HCT116 (cell line): ENCODE measurements at regions not wholly inside any gene's neighbourhood (a gene's known extent, or its start where the extent isn't known, plus 50 kb on each side); places are given as distances from the start of the nearest gene placed in this dataset.

Experiments
- ATAC-seq: fragments of 200-7000 bp; cut with Tn5 transposase; 2 replicates; pipeline ENCODE4 v1.9.1; 2020; ENCODE audit warnings: mild to moderate bottlenecking, moderate library complexity
- BruUV-seq: library from RNA; stranded (reverse); fragments of 400-500 nt; replicated peaks from 2 replicates; lab custom pipeline; 2021; lab: Mats Ljungman, UMichigan
- CTCF ChIA-PET: fragments of 300-600 bp; sonication (Branson Sonifier 250); formaldehyde crosslinking; loops from one replicate; lab custom pipeline; 2021; ENCODE audit warnings: antibody characterized with exemption; lab: Charles Lee
- POLR2A ChIA-PET: fragments of 300-600, 350-600 bp; sonication (Branson Sonifier 250); formaldehyde crosslinking; loops from one replicate; lab custom pipeline; 2021; ENCODE audit warnings: antibody characterized with exemption; lab: Charles Lee
- RAD21 ChIA-PET, 2 experiments: fragments of 300-600 bp; sonication (Branson Sonifier 250); formaldehyde crosslinking; loops; one replicate each; lab custom pipeline; 2023; ENCODE audit warnings: low total read pairs in 2 of 2; ENCODE audit not compliant: uncharacterized antibody in 2 of 2, unreplicated experiment in 2 of 2, low non-redundant PET in 1 of 2; lab: Charles Lee
- DNase-seq: peaks from one replicate; pipeline ENCODE4 v3.0.0-alpha.2; 2010; ENCODE audit warnings: low read depth, low spot score
- H2AFZ ChIP-seq: fragments of 200-600 bp; shearing (Covaris generic), sonication (generic); 2 replicates; pipeline ENCODE4 v1.6.1; 2017; ENCODE audit warnings: low read depth, mixed run types, mixed read lengths, antibody characterized with exemption, low read length; ENCODE audit not compliant: poor library complexity, severe bottlenecking
- H3K27ac ChIP-seq: 2 replicates; pipeline ENCODE4 v1.5.1; 2012; ENCODE audit warnings: low read depth, low read length
- H3K27me3 ChIP-seq: fragments of 200-600 bp; sonication (generic); 2 replicates; pipeline ENCODE4 v1.6.1; 2016; ENCODE audit warnings: mixed run types, low read length, mixed read lengths; ENCODE audit not compliant: insufficient read depth
- H3K36me3 ChIP-seq, 2 experiments: fragments of 200-500 bp in 1 of 2; fragments of 200-600 bp in 1 of 2; sonication (Bioruptor generic) in 1 of 2; sonication (generic) in 1 of 2; 2 replicates each; pipeline versions ENCODE4 v1.5.1 to v1.6.1; 2014 to 2016; ENCODE audit warnings: low read length in 2 of 2, inconsistent platforms in 1 of 2, mixed read lengths in 1 of 2, mixed run types in 1 of 2; ENCODE audit not compliant: insufficient read depth in 2 of 2, control insufficient read depth in 1 of 2
- H3K4me1 ChIP-seq, 2 experiments: fragments of 200-600 bp in 1 of 2; sonication (generic) in 1 of 2; 2 replicates each; pipeline versions ENCODE4 v1.5.1 to v1.6.1; 2012 to 2017; ENCODE audit warnings: low read length in 2 of 2, inconsistent platforms in 1 of 2, mild to moderate bottlenecking in 1 of 2, mixed read lengths in 1 of 2, mixed run types in 1 of 2, moderate library complexity in 1 of 2; ENCODE audit not compliant: insufficient read depth in 2 of 2, control insufficient read depth in 1 of 2
- H3K4me2 ChIP-seq: fragments of 200-600 bp; sonication (generic); 2 replicates; pipeline ENCODE4 v1.6.1; 2017; ENCODE audit warnings: mixed run types, low read length, mixed read lengths
- H3K4me3 ChIP-seq, 2 experiments: fragments of 200-600 bp in 1 of 2; sonication (generic) in 1 of 2; replicated peaks in 1 of 2; 2 replicates each; pipeline ENCODE4 v1.5.1; 2011 to 2016; ENCODE audit warnings: low read length in 2 of 2, control low read depth in 1 of 2, low read depth in 1 of 2, mild to moderate bottlenecking in 1 of 2, mixed read lengths in 1 of 2, mixed run types in 1 of 2
- H3K79me2 ChIP-seq: fragments of 200-600 bp; sonication (generic); 2 replicates; pipeline ENCODE4 v1.6.1; 2017; ENCODE audit warnings: mild to moderate bottlenecking, mixed run types, low read length, moderate library complexity, mixed read lengths; ENCODE audit not compliant: insufficient read depth
- H3K9ac ChIP-seq: fragments of 200-600 bp; sonication (generic); 2 replicates; pipeline ENCODE4 v1.6.1; 2016; ENCODE audit warnings: low read length, mixed read lengths
- H3K9me2 ChIP-seq: fragments of 200-600 bp; sonication (generic), shearing (Covaris generic); 2 replicates; pipeline ENCODE4 v1.6.1; 2017; ENCODE audit warnings: mixed run types, mild to moderate bottlenecking, moderate library complexity; ENCODE audit not compliant: insufficient read depth
- H3K9me3 ChIP-seq, 2 experiments: fragments of 200-500 bp in 1 of 2; fragments of 200-600 bp in 1 of 2; sonication (Bioruptor generic) in 1 of 2; sonication (generic) in 1 of 2; 2 replicates each; pipeline ENCODE4 v1.6.1; 2014 to 2017; ENCODE audit warnings: low read length in 2 of 2, mixed read lengths in 2 of 2, inconsistent platforms in 1 of 2, low read depth in 1 of 2, mild to moderate bottlenecking in 1 of 2, mixed run types in 1 of 2, moderate library complexity in 1 of 2; ENCODE audit not compliant: control insufficient read depth in 1 of 2, insufficient read depth in 1 of 2
- H4K20me1 ChIP-seq: fragments of 200-600 bp; sonication (generic), shearing (Covaris generic); 2 replicates; pipeline ENCODE4 v1.6.1; 2017; ENCODE audit warnings: mixed run types, mild to moderate bottlenecking, moderate library complexity; ENCODE audit not compliant: insufficient read depth
- CBX3 ChIP-seq: IDR thresholded peaks from 2 replicates; pipeline ENCODE4 v1.6.1; 2012; ENCODE audit warnings: low read depth
- EGR1 ChIP-seq: IDR thresholded peaks from 2 replicates; pipeline ENCODE4 v1.6.1; 2012; ENCODE audit warnings: low read depth
- ELF1 ChIP-seq: IDR thresholded peaks from 2 replicates; pipeline ENCODE4 v1.6.1; 2012; ENCODE audit warnings: low read depth, borderline replicate concordance
- EZH2phosphoT487 ChIP-seq: fragments of 200-600 bp; IDR thresholded peaks from 2 replicates; pipeline ENCODE4 v1.6.1; 2018; ENCODE audit warnings: antibody characterized with exemption, borderline replicate concordance
- FOSL1 ChIP-seq: IDR thresholded peaks from 2 replicates; pipeline ENCODE4 v1.6.1; 2012; ENCODE audit warnings: low read depth
- POLR2A ChIP-seq: IDR thresholded peaks from 2 replicates; pipeline ENCODE4 v1.7.0; 2011; ENCODE audit warnings: borderline replicate concordance; ENCODE audit not compliant: insufficient read depth, insufficient read length; ENCODE audit errors: extremely low read depth
- POLR2AphosphoS5 ChIP-seq: IDR thresholded peaks from 2 replicates; pipeline ENCODE4 v1.6.1; 2011; ENCODE audit warnings: mild to moderate bottlenecking, low read depth, low read length, moderate library complexity
- RAD21 ChIP-seq: IDR thresholded peaks from 2 replicates; pipeline ENCODE4 v1.6.1; 2012; ENCODE audit warnings: low read depth, mild to moderate bottlenecking
- SIN3A ChIP-seq: IDR thresholded peaks from 2 replicates; pipeline ENCODE4 v1.6.1; 2012; ENCODE audit warnings: low read depth
- SP1 ChIP-seq: IDR thresholded peaks from 2 replicates; pipeline ENCODE4 v1.6.1; 2012; ENCODE audit warnings: low read depth
- SRF ChIP-seq: IDR thresholded peaks from 2 replicates; pipeline ENCODE4 v1.6.1; 2012; ENCODE audit warnings: low read depth
- YY1 ChIP-seq: IDR thresholded peaks from 2 replicates; pipeline ENCODE4 v1.6.1; 2011; ENCODE audit warnings: low read length, low read depth, moderate library complexity, mild to moderate bottlenecking; ENCODE audit not compliant: insufficient replicate concordance; ENCODE audit errors: extremely low read depth
- ZFX ChIP-seq: fragments of 450-650 bp; IDR thresholded peaks from 2 replicates; pipeline ENCODE4 v1.6.1; 2017
- ZNF274 ChIP-seq: fragments of 200-500 bp; sonication (Bioruptor generic); IDR thresholded peaks from 2 replicates; pipeline ENCODE4 v1.6.1; 2014; ENCODE audit warnings: mild to moderate bottlenecking, low read depth, low read length, inconsistent platforms
- intact Hi-C: fragments of 100-400 bp; cut with micrococcal nuclease; formaldehyde crosslinking; loops from 2 replicates; pipeline ENCODE4 v1.10.0; 2022
- TF ChIP-seq, protein P1 (sequence below): IDR thresholded peaks from 2 replicates; pipeline ENCODE4 v1.6.1; 2012
- TF ChIP-seq, protein P2 (sequence below), 3 experiments: fragments of 200-600 bp in 1 of 3; sonication (generic) in 1 of 3; IDR thresholded peaks in 2 of 3; conservative IDR thresholded peaks in 1 of 3; 2 replicates each; pipeline ENCODE4 v1.5.1; 2012 to 2017; ENCODE audit warnings: low read depth in 2 of 3, low read length in 2 of 3, antibody characterized with exemption in 1 of 3, borderline replicate concordance in 1 of 3, control low read depth in 1 of 3, mild to moderate bottlenecking in 1 of 3, mixed read lengths in 1 of 3, mixed run types in 1 of 3, moderate library complexity in 1 of 3; ENCODE audit not compliant: insufficient read depth in 1 of 3
- TF ChIP-seq, protein P3 (sequence below): IDR thresholded peaks from 2 replicates; pipeline ENCODE4 v1.6.1; 2012; ENCODE audit warnings: low read depth
- TF ChIP-seq, protein P4 (sequence below): IDR thresholded peaks from 2 replicates; pipeline ENCODE4 v1.6.1; 2012

DNA sequence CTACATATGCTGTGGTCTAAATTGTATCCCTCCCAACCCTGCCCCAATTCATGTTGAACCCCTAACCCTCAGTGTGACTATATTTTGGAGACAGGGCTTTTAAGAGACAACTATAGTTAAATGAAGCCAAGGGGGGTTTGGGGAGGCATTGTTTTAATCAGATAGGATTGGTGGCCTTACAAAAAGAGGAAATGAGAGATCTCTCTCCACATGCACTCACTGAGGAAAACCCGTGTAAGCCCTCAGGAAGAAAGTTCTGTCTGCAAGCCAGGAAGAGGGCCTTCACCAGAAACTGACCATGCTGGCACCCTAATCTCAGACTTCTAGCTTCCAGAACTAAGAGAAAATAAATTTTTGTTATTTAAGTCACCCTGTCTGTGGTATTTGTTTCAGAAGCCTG lies 276.7 kb downstream of the KIF20B start:
- H3K4me1 ChIP-seq = no peaks in the 10 kb centered on the region
- no peaks in the 10 kb centered on the region for H3K36me3 ChIP-seq
- DNase-seq = no peak
- no peak overlapping the region for H3K9ac ChIP-seq
- no peaks in the 10 kb centered on the region for H3K9me2 ChIP-seq
- no peak overlapping the region for H3K4me3 ChIP-seq
- intact Hi-C loops = no loop called here
- no peak for ATAC-seq
- H2AFZ ChIP-seq = no peak overlapping the region
- ChIA-PET CTCF (no interaction called here), POLR2A (no interaction called here), RAD21 (no interaction called here)
- no peak overlapping the region for H3K27ac ChIP-seq
- H3K79me2 ChIP-seq = no peaks in the 10 kb centered on the region
- H3K4me2 ChIP-seq = no peak overlapping the region
- H4K20me1 ChIP-seq = no peaks in the 10 kb centered on the region
- H3K9me3 ChIP-seq = no peaks in the 10 kb centered on the region
- no peaks in the 10 kb centered on the region for H3K27me3 ChIP-seq
- BruUV-seq = no TSS peak
- TF ChIP-seq ZNF274 = no peak
- TF ChIP-seq, protein P1, sequence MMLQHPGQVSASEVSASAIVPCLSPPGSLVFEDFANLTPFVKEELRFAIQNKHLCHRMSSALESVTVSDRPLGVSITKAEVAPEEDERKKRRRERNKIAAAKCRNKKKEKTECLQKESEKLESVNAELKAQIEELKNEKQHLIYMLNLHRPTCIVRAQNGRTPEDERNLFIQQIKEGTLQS = no peak
- no peak for TF ChIP-seq CBX3
- TF ChIP-seq SP1 = no peak
- TF ChIP-seq ELF1 = no peak
- TF ChIP-seq POLR2A = no peak
- TF ChIP-seq, protein P2, sequence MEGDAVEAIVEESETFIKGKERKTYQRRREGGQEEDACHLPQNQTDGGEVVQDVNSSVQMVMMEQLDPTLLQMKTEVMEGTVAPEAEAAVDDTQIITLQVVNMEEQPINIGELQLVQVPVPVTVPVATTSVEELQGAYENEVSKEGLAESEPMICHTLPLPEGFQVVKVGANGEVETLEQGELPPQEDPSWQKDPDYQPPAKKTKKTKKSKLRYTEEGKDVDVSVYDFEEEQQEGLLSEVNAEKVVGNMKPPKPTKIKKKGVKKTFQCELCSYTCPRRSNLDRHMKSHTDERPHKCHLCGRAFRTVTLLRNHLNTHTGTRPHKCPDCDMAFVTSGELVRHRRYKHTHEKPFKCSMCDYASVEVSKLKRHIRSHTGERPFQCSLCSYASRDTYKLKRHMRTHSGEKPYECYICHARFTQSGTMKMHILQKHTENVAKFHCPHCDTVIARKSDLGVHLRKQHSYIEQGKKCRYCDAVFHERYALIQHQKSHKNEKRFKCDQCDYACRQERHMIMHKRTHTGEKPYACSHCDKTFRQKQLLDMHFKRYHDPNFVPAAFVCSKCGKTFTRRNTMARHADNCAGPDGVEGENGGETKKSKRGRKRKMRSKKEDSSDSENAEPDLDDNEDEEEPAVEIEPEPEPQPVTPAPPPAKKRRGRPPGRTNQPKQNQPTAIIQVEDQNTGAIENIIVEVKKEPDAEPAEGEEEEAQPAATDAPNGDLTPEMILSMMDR (IDR thresholded peaks at IDR 0.05 in 2 of 3, conservative IDR thresholded peaks at IDR 0.05 in 1 of 3; ENCODE audit: borderline replicate concordance in 1 of 3, insufficient read depth in 1 of 3, low read depth in 2 of 3, low read length in 2 of 3) = no peak
- TF ChIP-seq RAD21 = no peak
- no peak for TF ChIP-seq FOSL1
- TF ChIP-seq, all 23 proteins: peak for 0

DNA sequence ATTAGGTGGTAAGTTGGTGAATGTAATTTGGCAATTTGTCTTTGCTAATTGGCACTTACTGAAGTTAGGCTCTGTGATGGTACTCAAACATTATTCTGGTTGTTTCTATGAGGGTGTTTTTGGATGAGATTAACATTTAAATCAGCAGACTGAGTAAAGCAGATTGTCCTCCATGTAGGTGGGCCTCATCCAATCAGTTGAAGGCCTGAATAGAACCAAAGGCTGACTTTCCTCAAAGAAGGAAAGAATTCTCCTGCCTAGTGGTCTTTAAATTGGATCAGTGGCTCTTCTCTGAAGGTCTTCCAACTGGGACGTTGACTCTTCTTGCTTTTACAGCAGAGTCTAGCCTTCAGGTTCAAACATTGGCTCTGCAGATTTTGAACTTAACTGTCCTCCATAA lies 278.3 kb downstream of the KIF20B start:
- BruUV-seq = no TSS peak
- H3K4me1 ChIP-seq = no peaks in the 10 kb centered on the region
- no peaks in the 10 kb centered on the region for H3K36me3 ChIP-seq
- RAD21 ChIA-PET = no interaction called here
- no peaks in the 10 kb centered on the region for H4K20me1 ChIP-seq
- POLR2A ChIA-PET = no interaction called here
- H3K9me3 ChIP-seq = no peaks in the 10 kb centered on the region
- H3K27me3 ChIP-seq = no peaks in the 10 kb centered on the region
- no peaks in the 10 kb centered on the region for H3K9me2 ChIP-seq
- H3K4me3 ChIP-seq = no peak overlapping the region
- CTCF ChIA-PET = no interaction called here
- no peaks in the 10 kb centered on the region for H3K79me2 ChIP-seq
- no peak overlapping the region for H3K9ac ChIP-seq
- ATAC-seq (no peak), DNase-seq (no peak)
- intact Hi-C loops = no loop called here
- no peak overlapping the region for H2AFZ ChIP-seq
- no peak overlapping the region for H3K27ac ChIP-seq
- no peak overlapping the region for H3K4me2 ChIP-seq
- no peak for TF ChIP-seq YY1
- no peak for TF ChIP-seq EGR1
- no peak for TF ChIP-seq POLR2AphosphoS5
- TF ChIP-seq POLR2A = no peak
- no peak for TF ChIP-seq FOSL1
- TF ChIP-seq EZH2phosphoT487 = no peak
- TF ChIP-seq, protein P3, sequence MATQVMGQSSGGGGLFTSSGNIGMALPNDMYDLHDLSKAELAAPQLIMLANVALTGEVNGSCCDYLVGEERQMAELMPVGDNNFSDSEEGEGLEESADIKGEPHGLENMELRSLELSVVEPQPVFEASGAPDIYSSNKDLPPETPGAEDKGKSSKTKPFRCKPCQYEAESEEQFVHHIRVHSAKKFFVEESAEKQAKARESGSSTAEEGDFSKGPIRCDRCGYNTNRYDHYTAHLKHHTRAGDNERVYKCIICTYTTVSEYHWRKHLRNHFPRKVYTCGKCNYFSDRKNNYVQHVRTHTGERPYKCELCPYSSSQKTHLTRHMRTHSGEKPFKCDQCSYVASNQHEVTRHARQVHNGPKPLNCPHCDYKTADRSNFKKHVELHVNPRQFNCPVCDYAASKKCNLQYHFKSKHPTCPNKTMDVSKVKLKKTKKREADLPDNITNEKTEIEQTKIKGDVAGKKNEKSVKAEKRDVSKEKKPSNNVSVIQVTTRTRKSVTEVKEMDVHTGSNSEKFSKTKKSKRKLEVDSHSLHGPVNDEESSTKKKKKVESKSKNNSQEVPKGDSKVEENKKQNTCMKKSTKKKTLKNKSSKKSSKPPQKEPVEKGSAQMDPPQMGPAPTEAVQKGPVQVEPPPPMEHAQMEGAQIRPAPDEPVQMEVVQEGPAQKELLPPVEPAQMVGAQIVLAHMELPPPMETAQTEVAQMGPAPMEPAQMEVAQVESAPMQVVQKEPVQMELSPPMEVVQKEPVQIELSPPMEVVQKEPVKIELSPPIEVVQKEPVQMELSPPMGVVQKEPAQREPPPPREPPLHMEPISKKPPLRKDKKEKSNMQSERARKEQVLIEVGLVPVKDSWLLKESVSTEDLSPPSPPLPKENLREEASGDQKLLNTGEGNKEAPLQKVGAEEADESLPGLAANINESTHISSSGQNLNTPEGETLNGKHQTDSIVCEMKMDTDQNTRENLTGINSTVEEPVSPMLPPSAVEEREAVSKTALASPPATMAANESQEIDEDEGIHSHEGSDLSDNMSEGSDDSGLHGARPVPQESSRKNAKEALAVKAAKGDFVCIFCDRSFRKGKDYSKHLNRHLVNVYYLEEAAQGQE = no peak
- TF ChIP-seq, protein P4, sequence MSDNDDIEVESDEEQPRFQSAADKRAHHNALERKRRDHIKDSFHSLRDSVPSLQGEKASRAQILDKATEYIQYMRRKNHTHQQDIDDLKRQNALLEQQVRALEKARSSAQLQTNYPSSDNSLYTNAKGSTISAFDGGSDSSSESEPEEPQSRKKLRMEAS = no peak
- no peak for TF ChIP-seq ZFX
- no peak for TF ChIP-seq SRF
- TF ChIP-seq SIN3A = no peak
